Skeletal muscle tissue (tissue), 3 donors: ENCODE measurements at regions not wholly inside any gene's neighbourhood (a gene's known extent, or its start where the extent isn't known, plus 50 kb on each side); places are given as distances from the start of the nearest gene placed in this dataset.

Experiments
- H3K27ac ChIP-seq: one replicate; pipeline ENCODE4 v1.7.0; 2013; ENCODE audit warnings: mild to moderate bottlenecking, low read depth, low read length, inconsistent platforms
- H3K27me3 ChIP-seq, 3 donors: one replicate each; pipeline ENCODE4 v1.7.0; 2013; ENCODE audit warnings: low read length in 3 of 3; ENCODE audit not compliant: control insufficient read depth in 3 of 3, insufficient read depth in 3 of 3
- H3K36me3 ChIP-seq, 3 donors: one replicate each; pipeline ENCODE4 v1.7.0; 2013; ENCODE audit warnings: low read length in 3 of 3; ENCODE audit not compliant: control insufficient read depth in 3 of 3, insufficient read depth in 3 of 3
- H3K4me1 ChIP-seq, 3 donors: one replicate each; pipeline ENCODE4 v1.7.0; 2013; ENCODE audit warnings: low read length in 3 of 3, mild to moderate bottlenecking in 3 of 3; ENCODE audit not compliant: control insufficient read depth in 3 of 3, insufficient read depth in 3 of 3
- H3K4me3 ChIP-seq, 3 donors: one replicate each; pipeline ENCODE4 v1.7.0; 2013; ENCODE audit warnings: low read length in 3 of 3
- H3K9ac ChIP-seq, 3 donors: one replicate each; pipeline ENCODE4 v1.7.0; 2013; ENCODE audit warnings: low read length in 3 of 3, mild to moderate bottlenecking in 3 of 3, moderate library complexity in 2 of 3, low read depth in 1 of 3
- H3K9me3 ChIP-seq, 3 donors: one replicate each; pipeline ENCODE4 v1.7.0; 2013; ENCODE audit warnings: low read length in 3 of 3; ENCODE audit not compliant: control insufficient read depth in 3 of 3
- donor health status: Osteomylitis.

DNA sequence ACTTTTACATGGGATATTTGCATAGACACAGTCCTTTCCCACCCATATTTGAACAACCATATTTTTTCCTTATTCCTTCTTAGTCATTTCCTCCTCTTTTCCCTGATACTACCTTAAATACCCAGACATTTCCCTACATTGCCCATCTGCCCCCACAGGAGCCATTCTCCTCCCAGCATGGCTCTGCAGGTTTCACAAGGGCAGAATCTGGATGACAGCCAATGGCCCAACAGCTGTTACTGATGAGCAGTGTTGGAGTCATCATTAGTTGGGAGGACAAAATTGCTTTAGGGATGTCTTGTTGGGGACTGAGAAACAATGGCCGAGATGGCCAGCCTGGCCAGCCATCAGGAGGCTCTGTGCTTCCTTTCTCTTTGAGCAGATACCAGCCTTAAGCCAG is 209.5 kb downstream of the KLF5 start:
- Histone ChIP-seq H3K9me3 (no peaks in the 10 kb centered on the region), H3K36me3 (no peaks in the 10 kb centered on the region), H3K27me3 (no peaks in the 10 kb centered on the region), H3K4me1 (peaks cover 0 to 5% (median 0%) of the 10 kb centered on the region in 3 donors), H3K4me3 (no peak overlapping the region), H3K9ac (no peak overlapping the region), H3K27ac (no peak overlapping the region)

DNA sequence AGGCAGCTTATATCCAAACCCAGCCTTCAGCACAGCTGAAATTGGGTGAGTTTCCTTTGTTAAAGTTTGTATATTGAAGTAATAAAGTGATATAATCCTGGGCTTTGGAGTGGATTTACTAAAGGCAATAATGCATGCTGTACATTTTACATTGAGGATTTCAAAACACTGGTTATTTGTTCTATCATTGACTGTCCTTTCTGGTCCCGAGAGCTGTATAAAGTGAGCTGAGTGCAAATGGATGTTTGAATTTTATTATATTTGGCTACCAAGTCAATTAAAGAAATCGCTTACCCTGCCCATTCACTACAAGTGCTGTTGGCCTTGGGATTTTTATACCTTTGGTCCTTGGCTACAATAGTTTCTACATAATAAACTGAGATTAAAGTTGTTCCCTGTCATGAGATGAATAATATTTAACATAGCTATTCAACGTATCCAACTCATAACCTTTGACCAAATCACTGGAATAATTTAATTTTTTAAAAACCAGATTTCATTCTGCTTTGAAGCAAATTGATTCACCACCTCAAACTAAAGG is 207.9 kb downstream of the KLF5 start:
- no peaks in the 10 kb centered on the region for H3K9me3 ChIP-seq
- H3K36me3 ChIP-seq: no peaks in the 10 kb centered on the region
- no peaks in the 10 kb centered on the region for H3K4me1 ChIP-seq
- H3K4me3 ChIP-seq: no peak overlapping the region
- H3K27ac ChIP-seq: no peak overlapping the region
- no peak overlapping the region for H3K9ac ChIP-seq
- no peaks in the 10 kb centered on the region for H3K27me3 ChIP-seq

DNA sequence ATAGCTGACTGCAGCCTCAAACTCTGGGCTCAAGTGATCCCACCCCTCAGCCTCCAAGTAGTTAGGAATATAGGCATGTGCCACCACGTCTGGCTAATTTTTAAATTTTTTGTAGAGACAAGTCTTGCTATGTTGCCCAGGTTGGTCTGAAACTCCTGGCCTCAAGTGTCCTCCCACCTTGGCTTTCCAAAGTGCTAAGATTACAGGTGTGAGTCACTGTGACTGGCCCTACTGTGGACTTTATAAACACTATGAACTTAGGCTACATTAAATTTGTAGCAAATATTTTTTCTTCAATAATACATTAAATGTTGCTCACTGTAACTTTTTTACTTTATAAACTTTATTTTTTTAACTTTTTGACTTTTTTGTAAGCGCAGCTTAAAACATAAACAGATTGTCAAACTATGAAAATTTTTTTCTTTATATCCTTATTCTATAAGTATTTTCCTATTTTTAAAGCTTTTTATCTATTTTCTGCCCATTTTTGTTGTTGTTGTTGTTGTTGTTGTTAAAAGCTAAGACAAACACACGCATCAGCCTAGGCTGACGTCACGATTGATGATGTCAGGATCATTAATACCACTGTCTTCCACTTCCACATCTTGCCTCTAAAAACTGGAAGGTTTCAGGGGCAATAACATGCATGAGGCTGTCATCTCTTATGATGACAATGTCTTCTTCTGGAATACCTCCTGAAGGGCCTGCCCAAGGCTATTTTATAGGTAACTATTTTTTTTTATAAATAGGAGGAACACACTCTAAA is 204.2 kb downstream of the KLF5 start:
- Histone ChIP-seq H3K9me3 (no peaks in the 10 kb centered on the region), H3K4me3 (no peak overlapping the region), H3K27me3 (no peaks in the 10 kb centered on the region), H3K27ac (no peak overlapping the region), H3K36me3 (no peaks in the 10 kb centered on the region), H3K9ac (no peak overlapping the region), H3K4me1 (peaks cover 0 to 4% (median 0%) of the 10 kb centered on the region in 3 donors)

DNA sequence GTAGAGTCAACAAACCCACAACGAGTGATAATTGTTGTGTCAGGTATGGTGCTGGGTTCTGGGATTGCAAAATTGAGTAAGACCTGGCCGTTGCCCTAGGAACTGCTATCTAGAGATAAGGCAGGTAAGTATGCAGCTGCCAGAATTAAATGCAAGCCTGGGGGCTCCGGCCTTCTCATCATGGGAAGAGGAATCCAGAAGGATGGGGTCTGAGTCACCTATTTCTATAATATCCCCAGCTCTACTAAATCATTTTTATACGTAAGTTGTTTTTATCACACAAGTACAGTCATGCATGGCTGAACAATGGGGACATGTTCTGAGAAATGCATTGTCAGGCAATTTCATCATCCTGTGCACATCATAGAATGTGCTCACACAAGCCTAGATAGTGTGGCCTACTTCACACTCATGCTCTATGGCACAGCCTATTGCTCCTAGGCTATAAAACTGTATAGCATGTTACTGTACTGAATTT is 203.0 kb downstream of the KLF5 start:
- H3K4me1 ChIP-seq: peaks cover 0 to 4% (median 0%) of the 10 kb centered on the region in 3 donors
- H3K9me3 ChIP-seq: no peaks in the 10 kb centered on the region
- H3K27me3 ChIP-seq: no peaks in the 10 kb centered on the region
- no peak overlapping the region for H3K4me3 ChIP-seq
- H3K9ac ChIP-seq: no peak overlapping the region
- H3K36me3 ChIP-seq: no peaks in the 10 kb centered on the region
- no peak overlapping the region for H3K27ac ChIP-seq

DNA sequence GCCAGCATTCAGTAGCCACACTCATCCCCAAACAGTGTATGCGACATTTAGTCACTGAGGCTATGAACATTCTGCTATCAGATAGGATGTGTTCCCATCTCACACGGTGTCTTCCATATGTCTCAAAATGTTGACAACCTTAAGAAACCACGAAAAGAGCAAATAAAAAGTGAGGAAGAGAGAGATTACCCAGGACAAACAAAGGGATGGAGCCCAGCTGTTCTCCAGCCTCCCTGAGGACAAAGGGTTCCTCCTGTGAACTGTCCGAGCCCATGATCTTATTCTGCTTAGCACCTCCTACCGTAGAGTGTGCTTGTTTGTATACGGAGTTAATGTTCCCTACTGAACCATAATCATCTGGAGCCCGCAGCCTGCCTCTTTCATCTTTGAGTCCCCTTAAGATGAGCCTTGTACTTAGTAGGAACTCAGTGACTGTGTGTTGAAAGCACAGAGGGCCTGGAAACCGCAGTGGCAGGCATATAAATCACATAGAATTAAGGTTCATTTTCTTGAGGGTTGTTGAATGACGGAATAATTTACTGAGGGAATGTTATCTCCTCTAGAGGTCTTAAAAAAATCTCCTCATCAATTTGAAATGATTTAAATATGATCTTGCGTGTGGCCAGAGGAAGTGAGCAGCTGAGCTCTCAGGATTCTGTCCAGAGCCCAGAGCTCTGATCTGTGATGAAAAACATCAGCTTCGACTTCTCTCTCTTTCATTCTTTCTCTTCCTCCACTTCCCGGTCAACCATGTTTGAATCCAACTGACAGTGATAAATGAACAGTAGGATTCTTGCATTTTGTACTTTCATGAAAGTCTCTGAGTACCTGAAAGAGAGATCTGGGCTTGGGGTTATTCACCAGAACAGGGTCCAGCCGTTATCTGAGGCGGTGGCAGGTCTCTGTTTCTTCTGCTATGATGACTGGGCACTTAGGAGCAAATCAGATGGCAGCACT is 200.5 kb downstream of the KLF5 start:
- Histone ChIP-seq H3K4me1 (peaks cover 0 to 4% (median 0%) of the 10 kb centered on the region in 3 donors), H3K9me3 (no peaks in the 10 kb centered on the region), H3K9ac (no peak overlapping the region), H3K27me3 (no peaks in the 10 kb centered on the region), H3K27ac (no peak overlapping the region), H3K36me3 (no peaks in the 10 kb centered on the region), H3K4me3 (no peak overlapping the region)

DNA sequence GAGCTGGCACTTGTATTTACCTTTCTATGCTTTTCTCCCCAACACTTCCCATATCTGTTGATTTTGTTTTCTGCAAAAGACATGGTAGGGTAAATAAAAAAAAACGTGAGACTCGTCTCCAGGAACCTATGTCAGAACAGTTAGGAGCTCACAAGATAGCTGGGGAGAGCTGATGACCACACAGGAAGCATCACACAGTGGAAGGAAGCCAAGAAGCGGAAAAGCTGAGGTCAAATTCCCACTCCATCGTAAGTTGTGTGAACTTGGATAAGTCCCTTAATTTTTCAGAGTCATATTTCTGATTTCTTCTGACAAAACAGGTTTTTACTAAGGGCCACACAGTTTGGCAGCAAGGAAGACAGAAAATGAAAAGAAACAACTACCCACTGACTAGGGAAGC is 199.6 kb downstream of the KLF5 start:
- H3K4me1 ChIP-seq: peaks cover 0 to 4% (median 0%) of the 10 kb centered on the region in 3 donors
- H3K36me3 ChIP-seq: no peaks in the 10 kb centered on the region
- H3K27ac ChIP-seq: no peak overlapping the region
- no peaks in the 10 kb centered on the region for H3K9me3 ChIP-seq
- no peak overlapping the region for H3K9ac ChIP-seq
- H3K27me3 ChIP-seq: no peaks in the 10 kb centered on the region
- H3K4me3 ChIP-seq: no peak overlapping the region

DNA sequence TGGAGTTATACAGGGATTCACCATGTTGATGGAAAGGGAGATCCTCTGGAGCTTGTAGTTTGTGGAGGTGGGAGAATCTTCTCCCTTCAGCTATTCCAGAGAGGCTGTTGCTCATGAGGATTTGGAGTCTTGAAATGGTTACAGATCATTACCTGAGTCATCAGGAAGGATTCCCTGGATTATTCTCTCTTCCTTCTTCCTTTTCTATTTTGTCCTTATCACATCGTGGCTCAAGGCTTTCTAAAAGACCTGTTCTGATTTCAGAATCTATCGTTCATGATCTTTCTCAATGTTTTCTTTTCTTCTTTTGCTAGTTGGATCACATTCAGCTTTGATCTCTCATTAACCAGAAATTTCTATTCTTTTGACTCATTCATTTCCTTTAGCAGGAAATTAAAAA is 196.0 kb downstream of the KLF5 start:
- Histone ChIP-seq H3K36me3 (no peaks in the 10 kb centered on the region), H3K4me3 (no peak overlapping the region), H3K9ac (no peak overlapping the region), H3K27ac (no peak overlapping the region), H3K4me1 (peaks cover 0 to 4% (median 0%) of the 10 kb centered on the region in 3 donors), H3K27me3 (no peaks in the 10 kb centered on the region), H3K9me3 (no peaks in the 10 kb centered on the region)

DNA sequence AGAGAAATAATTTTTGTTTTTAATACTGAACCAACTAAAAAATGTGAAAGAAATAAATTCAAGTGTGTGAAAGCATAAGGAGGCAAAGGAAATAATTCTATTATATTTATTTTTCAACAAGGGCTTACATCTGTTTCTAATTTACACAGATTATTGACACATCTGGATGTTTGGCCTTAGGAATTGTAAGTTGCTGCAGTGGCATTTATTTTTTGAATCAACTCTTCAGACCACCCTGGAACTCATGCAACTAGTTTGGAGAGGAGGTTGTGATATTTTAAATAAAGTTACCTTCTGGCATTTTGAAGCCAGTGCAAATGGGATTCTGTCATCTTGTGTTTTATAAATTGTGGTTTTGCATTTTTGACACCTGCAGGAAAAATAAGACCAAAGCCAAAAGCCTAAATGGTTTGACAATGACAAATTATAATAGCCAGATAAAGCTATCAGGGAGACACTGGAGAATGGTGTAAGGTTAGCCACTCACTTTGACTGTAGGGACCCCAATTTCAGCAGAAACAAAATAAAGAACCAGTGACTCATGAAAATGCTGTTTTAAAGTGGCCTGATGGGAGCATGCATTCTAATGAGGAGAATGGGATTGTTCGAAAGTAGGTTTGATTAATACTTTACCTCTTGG is 192.9 kb downstream of the KLF5 start:
- H3K4me3 ChIP-seq: no peak overlapping the region

DNA sequence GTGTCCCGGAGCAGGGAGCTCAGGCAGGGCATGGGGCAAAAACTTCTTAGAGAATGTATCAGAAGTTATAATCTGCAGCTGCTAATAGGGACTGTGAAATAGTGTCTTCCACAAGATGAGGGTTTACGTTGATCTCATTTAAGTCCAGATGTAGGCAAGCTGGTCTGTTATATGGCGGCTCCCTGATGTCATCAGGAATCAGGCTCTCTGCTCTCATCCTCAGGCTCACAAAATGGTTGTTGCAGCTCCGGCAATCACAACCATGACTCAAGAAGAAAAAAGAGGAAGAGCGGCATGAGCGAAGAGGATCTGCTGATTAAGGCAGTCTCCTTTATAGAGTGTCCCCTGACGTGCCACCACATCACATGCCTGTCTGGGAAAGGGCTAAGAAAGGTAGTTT is 191.3 kb downstream of the KLF5 start:
- no peaks in the 10 kb centered on the region for H3K27me3 ChIP-seq
- H3K27ac ChIP-seq: no peak overlapping the region
- no peaks in the 10 kb centered on the region for H3K4me1 ChIP-seq
- no peak overlapping the region for H3K4me3 ChIP-seq
- H3K36me3 ChIP-seq: no peaks in the 10 kb centered on the region
- H3K9me3 ChIP-seq: no peaks in the 10 kb centered on the region
- no peak overlapping the region for H3K9ac ChIP-seq

More for the DNA sequence above, 192.9 kb downstream of the KLF5 start:
- Histone ChIP-seq H3K27me3 (no peaks in the 10 kb centered on the region), H3K27ac (no peak overlapping the region), H3K4me1 (no peaks in the 10 kb centered on the region), H3K36me3 (no peaks in the 10 kb centered on the region), H3K9ac (no peak overlapping the region), H3K9me3 (no peaks in the 10 kb centered on the region)
